Colonic mucosa (tissue), 4 donors: ENCODE measurements at regions not wholly inside any gene's neighbourhood (a gene's known extent, or its start where the extent isn't known, plus 50 kb on each side); places are given as distances from the start of the nearest gene placed in this dataset.

Source experiments
- DNase-seq: peaks from one replicate; pipeline ENCODE4 v3.0.0-alpha.2; 2020
- H3K27ac ChIP-seq: fragments of 200-600 bp; one replicate; pipeline ENCODE4 v1.8.0; 2021
- H3K27me3 ChIP-seq: fragments of 200-600 bp; one replicate; pipeline ENCODE4 v1.8.0; 2021
- H3K36me3 ChIP-seq: fragments of 200-600 bp; one replicate; pipeline ENCODE4 v1.8.0; 2021
- H3K4me1 ChIP-seq: fragments of 200-600 bp; one replicate; pipeline ENCODE4 v1.8.0; 2021; ENCODE audit warnings: mild to moderate bottlenecking
- H3K4me3 ChIP-seq: fragments of 200-600 bp; one replicate; pipeline ENCODE4 v1.8.0; 2021
- H3K9ac ChIP-seq, 2 donors: one replicate each; pipeline ENCODE4 v1.7.0; 2013; ENCODE audit warnings: control low read depth in 2 of 2, low read depth in 2 of 2, low read length in 2 of 2
- H3K9me3 ChIP-seq: fragments of 200-600 bp; one replicate; pipeline ENCODE4 v1.8.0; 2021
- intact Hi-C: fragments of 100-400 bp; cut with DNase I; formaldehyde crosslinking; loops from one replicate; pipeline ENCODE4 v1.14.1; 2022
- TF ChIP-seq, protein P1 (sequence below): fragments of 200-600 bp; IDR thresholded peaks from one replicate; pipeline ENCODE4 v1.8.0; 2022; ENCODE audit warnings: antibody characterized with exemption, mild to moderate bottlenecking
- donor health status: healthy.
- donor health status: DM: no; HTN: no; CAD: no.
- donor health status: DM: no; HTN: no; CAD: no.

DNA sequence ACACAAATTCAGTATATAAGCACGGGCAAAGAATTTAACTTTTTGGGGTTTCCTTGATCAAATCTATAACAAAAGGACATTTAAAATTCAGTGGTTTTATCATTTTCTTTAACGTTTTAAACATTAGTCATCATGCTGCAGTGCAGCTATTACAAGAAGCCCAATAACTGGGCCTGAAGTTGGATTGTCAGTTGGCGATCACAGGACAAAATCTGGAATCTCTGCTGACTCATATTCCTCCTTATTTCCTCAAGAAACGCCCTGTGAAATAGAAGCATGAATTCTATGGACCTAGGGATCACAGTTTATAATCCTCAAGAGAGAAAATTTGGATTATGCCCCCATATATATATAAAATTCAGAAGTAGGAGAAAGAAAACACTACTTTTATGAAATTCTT lies 971.6 kb upstream of the MIR17HG start:
- Histone ChIP-seq H3K4me3 (no peak overlapping the region), H3K27ac (no peak overlapping the region), H3K9me3 (no peaks in the 10 kb centered on the region), H3K4me1 (no peaks in the 10 kb centered on the region), H3K9ac (no peak overlapping the region), H3K36me3 (no peaks in the 10 kb centered on the region), H3K27me3 (no peaks in the 10 kb centered on the region)
- no peak for DNase-seq
- intact Hi-C loops, result no loop called here
- TF ChIP-seq, protein P1, sequence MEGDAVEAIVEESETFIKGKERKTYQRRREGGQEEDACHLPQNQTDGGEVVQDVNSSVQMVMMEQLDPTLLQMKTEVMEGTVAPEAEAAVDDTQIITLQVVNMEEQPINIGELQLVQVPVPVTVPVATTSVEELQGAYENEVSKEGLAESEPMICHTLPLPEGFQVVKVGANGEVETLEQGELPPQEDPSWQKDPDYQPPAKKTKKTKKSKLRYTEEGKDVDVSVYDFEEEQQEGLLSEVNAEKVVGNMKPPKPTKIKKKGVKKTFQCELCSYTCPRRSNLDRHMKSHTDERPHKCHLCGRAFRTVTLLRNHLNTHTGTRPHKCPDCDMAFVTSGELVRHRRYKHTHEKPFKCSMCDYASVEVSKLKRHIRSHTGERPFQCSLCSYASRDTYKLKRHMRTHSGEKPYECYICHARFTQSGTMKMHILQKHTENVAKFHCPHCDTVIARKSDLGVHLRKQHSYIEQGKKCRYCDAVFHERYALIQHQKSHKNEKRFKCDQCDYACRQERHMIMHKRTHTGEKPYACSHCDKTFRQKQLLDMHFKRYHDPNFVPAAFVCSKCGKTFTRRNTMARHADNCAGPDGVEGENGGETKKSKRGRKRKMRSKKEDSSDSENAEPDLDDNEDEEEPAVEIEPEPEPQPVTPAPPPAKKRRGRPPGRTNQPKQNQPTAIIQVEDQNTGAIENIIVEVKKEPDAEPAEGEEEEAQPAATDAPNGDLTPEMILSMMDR, result no peak

DNA sequence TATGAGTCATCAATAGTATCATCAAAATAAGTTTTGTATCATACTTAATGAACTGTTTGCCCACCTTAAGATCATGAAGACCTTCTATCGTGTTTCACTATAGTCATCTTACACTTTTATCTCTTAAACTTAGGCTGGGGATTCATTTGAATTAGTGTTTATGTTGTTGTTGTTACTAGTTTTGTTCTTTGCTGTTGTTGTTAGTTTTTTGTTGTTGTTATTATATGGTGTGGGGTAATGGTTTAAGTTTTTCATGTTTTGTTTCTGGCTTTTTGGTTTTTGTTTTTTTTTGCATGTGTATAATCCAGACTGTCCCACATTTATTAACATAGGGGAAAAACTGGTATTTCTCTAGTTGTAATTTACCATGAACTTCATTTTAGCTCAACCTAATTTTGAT lies 965.1 kb upstream of the MIR17HG start:
- intact Hi-C loops, result no loop called here
- no peaks in the 10 kb centered on the region for H3K9me3 ChIP-seq
- no peak for DNase-seq
- no peak overlapping the region for H3K27ac ChIP-seq
- H3K4me3 ChIP-seq, result no peak overlapping the region
- no peaks in the 10 kb centered on the region for H3K4me1 ChIP-seq
- TF ChIP-seq, protein P1, result no peak
- H3K36me3 ChIP-seq, result no peaks in the 10 kb centered on the region
- H3K9ac ChIP-seq, result no peak overlapping the region
- H3K27me3 ChIP-seq, result no peaks in the 10 kb centered on the region

DNA sequence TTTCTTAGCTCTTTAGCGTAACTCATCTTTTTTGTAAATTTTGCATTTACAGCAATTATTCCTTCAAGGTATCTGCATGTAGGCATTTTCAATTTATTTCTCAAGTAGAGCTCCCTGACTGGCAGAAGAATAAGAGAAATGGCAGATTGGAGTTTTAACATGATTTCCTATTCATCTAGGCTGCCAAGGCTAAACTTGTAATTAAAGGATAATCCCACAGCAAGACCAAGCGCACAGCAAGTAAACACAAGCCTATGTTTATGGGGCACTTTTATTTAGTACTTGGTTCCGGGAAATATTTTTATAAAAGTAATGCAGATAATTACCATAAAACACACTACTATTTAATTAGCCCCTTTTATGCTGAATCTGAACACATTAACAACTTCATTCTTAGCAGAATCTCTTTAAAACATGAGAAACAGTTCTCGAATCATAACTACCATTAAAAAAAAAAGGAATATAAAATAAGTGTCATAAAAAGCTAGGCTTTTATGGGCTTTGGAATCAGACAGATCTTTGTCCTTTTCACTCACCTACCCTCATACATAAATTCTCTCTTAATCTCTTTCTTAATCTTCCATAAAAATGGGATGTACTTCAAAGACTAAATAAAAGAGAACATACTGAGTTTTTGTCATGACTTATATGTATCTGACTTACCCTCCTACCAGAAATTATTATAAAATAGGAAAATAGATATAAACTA lies 961.6 kb upstream of the MIR17HG start:
- Histone ChIP-seq H3K27me3 (no peaks in the 10 kb centered on the region), H3K4me3 (no peak overlapping the region), H3K36me3 (no peaks in the 10 kb centered on the region), H3K4me1 (no peaks in the 10 kb centered on the region), H3K9ac (no peak overlapping the region), H3K27ac (no peak overlapping the region), H3K9me3 (no peaks in the 10 kb centered on the region)
- no peak for DNase-seq
- TF ChIP-seq, protein P1, result no peak
- intact Hi-C loops, result no loop called here

DNA sequence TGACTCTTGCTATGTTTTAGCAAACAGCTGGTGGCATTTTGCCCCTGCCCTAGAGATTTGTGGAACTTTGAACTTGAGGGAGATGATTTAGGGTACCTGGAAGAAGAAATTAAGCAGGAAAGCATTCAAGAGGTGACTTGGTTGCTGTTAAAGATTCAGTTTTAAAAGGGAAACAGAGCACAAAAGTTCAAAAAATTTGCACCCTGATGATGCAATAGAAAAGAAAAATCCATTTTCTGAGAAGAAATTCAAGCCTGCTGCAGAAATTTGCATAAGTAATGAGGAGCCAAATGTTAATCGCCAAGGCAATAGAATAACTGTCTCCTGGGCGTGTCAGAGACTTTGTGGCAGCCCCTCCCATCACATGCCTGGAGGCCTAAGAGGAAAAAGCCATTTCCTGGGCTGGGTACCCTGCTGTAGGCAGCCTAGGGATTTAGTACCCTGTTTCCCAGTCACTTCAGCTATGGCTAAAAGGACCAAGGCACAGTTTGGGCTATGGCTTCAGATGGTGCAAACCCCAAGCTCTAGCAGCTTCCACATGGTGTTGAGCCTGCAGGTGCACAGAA lies 958.5 kb upstream of the MIR17HG start:
- intact Hi-C loops, result no loop called here
- no peak overlapping the region for H3K9ac ChIP-seq
- H3K4me3 ChIP-seq, result no peak overlapping the region
- H3K36me3 ChIP-seq, result no peaks in the 10 kb centered on the region
- no peaks in the 10 kb centered on the region for H3K27me3 ChIP-seq
- H3K4me1 ChIP-seq, result no peaks in the 10 kb centered on the region
- no peak overlapping the region for H3K27ac ChIP-seq
- no peak for DNase-seq
- no peaks in the 10 kb centered on the region for H3K9me3 ChIP-seq
- TF ChIP-seq, protein P1, result no peak

DNA sequence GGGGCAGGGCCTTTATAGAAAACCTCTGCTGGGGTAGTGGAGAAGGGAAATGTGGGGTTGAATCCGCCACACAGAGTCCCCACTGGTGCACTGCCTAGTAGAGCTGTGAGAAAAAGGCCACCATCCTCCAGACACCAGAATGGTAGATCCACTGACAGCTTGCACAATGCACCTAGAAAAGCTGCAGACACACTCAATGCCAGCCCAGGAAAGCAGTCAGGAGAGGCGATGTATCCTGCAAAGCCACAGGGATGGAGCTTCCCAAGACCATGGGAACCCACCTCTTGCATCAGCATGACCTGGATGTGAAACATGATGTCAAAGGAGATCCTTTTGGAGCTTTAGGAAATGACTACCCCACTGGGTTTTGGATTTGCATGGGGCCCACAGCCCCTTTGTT lies 958.0 kb upstream of the MIR17HG start:
- Histone ChIP-seq H3K36me3 (no peaks in the 10 kb centered on the region), H3K27me3 (no peaks in the 10 kb centered on the region), H3K4me1 (no peaks in the 10 kb centered on the region), H3K4me3 (no peak overlapping the region), H3K9me3 (no peaks in the 10 kb centered on the region), H3K9ac (no peak overlapping the region), H3K27ac (no peak overlapping the region)
- TF ChIP-seq, protein P1, result no peak
- no peak for DNase-seq
- intact Hi-C loops, result no loop called here
